ENCODE measurements at regions not wholly inside any gene's neighbourhood (a gene's known extent, or its start where the extent isn't known, plus 50 kb on each side); places are given as distances from the start of the nearest gene placed in this dataset.
A peak's percentile ranks its signal among the peaks of the same experiment; 100 is the strongest.
"Not testable (repeated sequence)": the region's sequence is repeated elsewhere in the genome, so short reads cannot be mapped to it uniquely, and the experiment has no call there.

DNA sequence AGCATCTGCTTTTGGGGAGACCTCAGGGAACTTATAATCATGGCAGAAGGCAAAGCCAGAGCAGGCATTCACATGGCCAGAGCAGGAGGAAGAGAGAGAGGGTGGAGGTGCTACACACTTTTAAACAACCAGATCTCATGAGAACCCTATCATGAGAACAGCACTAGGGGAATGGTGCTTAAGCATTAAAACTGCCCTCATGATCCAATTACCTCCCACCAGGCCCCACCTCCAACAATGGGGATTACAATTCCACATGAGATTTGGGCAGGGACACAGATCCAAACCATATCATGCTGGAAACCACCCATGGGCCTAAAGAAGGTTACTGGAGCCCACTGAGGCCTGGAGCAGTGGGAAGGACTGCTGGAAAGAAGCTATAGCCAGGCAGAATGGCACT is 66.9 kb upstream of the CHST1 start:
- no peak for DNase-seq
- peaks cover 6 to 11% of the 10 kb centered on the region in 2 donors for H3K9me3 Mint-ChIP-seq
- H3K27me3 Mint-ChIP-seq, result peaks cover 7% of the 10 kb centered on the region
- H3K27ac Mint-ChIP-seq, result no peak overlapping the region
- ATAC-seq, result no peak
- H3K4me1 Mint-ChIP-seq, result peaks cover 15% of the 10 kb centered on the region
- no peak overlapping the region for H3K4me3 Mint-ChIP-seq

DNA sequence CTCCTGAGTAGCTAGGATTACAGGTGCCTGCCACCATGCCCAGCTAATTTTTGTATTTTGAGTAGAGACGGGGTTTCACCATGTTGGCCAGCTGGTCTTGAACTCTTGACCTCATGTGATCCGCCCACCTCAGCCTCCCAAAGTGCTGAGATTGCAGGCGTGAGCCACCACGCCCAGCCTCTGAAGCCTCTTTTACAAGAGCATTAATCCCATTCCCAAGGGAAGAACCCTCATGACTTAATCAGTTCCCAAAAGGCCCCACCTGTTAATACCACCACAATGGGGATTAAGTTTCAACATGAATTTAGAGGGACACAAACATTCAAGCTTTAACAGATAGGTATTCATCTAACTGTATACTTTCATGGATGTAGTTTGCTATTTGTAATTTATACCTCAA is 65.7 kb upstream of the CHST1 start:
- H3K9me3 Mint-ChIP-seq, H3K27ac Mint-ChIP-seq, ATAC-seq, H3K27me3 Mint-ChIP-seq, DNase-seq, H3K4me3 Mint-ChIP-seq: not testable (repeated sequence)
- peaks cover 11% of the 10 kb centered on the region for H3K4me1 Mint-ChIP-seq

DNA sequence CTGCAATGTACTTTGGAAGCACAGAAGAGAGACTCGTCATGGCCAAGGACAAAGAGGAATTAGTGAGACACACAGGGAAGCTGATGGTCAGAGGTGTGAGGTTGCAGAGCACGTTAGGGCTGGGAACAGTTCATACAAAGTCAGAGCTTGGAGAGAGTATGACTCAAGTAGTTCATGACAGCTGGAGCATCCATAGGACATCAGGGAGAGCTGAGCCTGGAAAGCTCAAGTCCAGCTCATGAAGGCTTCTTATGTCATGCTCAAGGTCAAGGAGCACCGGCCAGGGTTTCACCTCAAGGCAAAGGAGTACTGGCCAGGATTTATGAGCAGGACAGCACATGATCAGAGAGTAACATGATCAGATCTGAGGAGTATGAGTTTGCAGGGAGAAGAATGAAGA is 64.6 kb upstream of the CHST1 start:
- Mint-ChIP-seq H3K4me1 (peaks cover 17% of the 10 kb centered on the region), H3K9me3 (no peaks in the 10 kb centered on the region), H3K27me3 (peaks cover 7% of the 10 kb centered on the region), H3K27ac (no peak overlapping the region), H3K4me3 (no peak overlapping the region)
- DNase-seq, result no peak
- no peak for ATAC-seq

DNA sequence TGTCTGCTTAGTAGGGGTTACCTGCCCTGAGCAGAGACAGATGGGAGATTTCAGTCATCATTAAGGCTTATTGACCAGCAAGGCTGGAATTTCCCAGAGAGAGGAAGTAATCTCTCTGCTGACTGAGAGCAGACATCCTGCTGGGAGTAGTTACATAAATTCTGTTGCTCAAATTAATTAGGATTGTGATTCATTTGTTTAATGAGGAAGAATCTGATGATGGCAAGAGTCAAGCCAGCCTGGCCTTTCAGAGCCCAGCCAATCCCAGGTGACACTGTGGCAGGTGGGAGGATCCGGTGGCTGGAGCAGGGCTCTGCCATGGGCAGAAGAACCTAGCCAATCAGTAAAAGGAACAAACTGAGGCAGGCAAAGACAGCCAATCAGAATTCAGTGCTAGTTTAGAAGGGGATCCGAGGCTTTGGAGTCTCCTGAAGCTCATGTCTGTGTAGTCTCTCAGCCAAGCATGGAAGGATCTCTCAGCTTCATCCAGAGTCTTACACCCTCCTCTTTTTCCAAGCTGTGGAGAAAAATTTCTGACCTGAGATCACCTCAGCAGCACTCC is 61.2 kb upstream of the CHST1 start:
- H3K27me3 Mint-ChIP-seq, result no peaks in the 10 kb centered on the region
- ATAC-seq, result no peak
- no peak overlapping the region for H3K4me3 Mint-ChIP-seq
- H3K9me3 Mint-ChIP-seq, result no peaks in the 10 kb centered on the region
- no peak overlapping the region for H3K27ac Mint-ChIP-seq
- H3K4me1 Mint-ChIP-seq, result peaks cover 22% of the 10 kb centered on the region
- no peak for DNase-seq

DNA sequence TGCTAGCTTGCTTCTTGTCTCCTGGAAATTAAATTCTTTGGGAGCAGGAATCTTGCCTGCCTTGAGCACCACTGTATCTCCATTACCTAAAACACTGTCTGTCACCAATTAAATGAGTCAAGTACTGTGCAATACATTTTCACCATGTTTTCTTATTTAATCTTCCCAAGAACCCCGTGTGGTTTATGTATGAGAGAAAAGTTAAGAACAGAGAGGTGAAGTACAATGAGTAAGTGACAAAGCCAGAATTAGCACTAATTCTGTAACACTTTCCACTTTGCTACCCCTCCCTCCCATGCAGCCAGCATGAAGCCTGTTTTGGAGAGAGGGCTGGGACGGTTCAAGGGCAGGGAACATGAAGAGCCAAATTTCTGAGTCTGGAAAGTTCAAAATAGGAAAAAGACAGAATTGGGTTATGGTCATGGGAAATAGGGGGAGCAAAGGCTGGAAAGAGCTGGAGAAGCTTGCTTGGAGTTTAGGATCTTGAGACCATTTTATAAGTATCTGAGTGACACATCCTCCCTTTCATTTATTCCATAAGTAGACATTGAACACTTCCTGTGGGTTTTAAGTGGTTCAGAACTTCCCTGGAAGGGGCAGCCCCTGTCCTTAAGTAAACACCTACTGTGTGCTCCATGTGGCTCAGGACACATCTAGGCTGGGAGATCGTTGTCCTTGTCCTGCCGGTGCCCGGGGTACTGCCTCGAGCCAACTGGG is 60.5 kb upstream of the CHST1 start:
- H3K27ac Mint-ChIP-seq, result peak overlapping the region in 1 of 2 donors; percentile 50
- ATAC-seq (no peak), DNase-seq (no peak)
- H3K9me3 Mint-ChIP-seq, result no peaks in the 10 kb centered on the region
- no peak overlapping the region for H3K4me3 Mint-ChIP-seq
- H3K4me1 Mint-ChIP-seq, result peaks cover 22% of the 10 kb centered on the region
- H3K27me3 Mint-ChIP-seq, result no peaks in the 10 kb centered on the region

DNA sequence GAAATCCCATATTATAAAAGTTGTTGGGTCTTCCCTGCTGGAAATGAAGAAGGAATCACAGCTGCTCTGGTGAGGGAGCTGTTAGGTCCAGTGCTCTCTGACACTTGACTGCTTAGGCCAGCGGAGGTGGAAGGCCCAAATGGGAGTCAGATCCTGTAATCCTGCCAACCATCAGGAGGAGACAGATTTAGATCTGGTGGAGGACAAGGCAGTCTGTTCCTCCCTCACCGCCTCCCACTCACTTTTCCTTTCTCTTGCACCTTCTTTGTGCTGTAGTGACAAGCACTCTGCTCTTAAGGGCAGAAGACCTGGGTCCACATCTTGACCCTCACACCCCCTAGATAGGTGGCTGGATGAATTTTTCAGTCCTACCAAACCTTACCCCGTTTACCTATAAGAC is 59.7 kb upstream of the CHST1 start:
- Mint-ChIP-seq H3K9me3 (no peaks in the 10 kb centered on the region), H3K4me1 (peaks cover 22% of the 10 kb centered on the region), H3K27ac (no peak overlapping the region), H3K27me3 (no peaks in the 10 kb centered on the region), H3K4me3 (no peak overlapping the region)
- DNase-seq (no peak), ATAC-seq (no peak)

DNA sequence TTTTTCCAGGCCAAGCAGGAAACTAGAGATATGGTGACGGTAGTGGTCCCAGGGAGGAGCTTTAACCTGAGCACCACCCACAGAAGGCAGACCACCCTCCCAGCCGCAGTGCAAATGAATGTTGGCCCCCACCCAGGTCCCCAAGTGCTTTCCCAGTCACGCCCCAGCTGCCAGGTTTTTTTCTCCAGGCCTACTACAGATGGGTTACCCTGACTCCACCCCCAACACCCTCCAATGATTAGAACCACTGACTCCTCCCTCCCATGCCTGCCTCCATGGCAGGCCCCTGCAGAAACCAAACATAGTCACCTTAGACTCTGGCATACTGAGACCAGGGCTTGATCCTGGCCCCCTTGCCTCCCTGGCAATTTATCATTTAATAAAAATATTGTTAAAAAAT is 58.7 kb upstream of the CHST1 start:
- no peaks in the 10 kb centered on the region for H3K9me3 Mint-ChIP-seq
- no peak overlapping the region for H3K27ac Mint-ChIP-seq
- ATAC-seq, result no peak
- no peak overlapping the region for H3K4me3 Mint-ChIP-seq
- no peaks in the 10 kb centered on the region for H3K27me3 Mint-ChIP-seq
- no peak for DNase-seq
- peaks cover 22% of the 10 kb centered on the region for H3K4me1 Mint-ChIP-seq

DNA sequence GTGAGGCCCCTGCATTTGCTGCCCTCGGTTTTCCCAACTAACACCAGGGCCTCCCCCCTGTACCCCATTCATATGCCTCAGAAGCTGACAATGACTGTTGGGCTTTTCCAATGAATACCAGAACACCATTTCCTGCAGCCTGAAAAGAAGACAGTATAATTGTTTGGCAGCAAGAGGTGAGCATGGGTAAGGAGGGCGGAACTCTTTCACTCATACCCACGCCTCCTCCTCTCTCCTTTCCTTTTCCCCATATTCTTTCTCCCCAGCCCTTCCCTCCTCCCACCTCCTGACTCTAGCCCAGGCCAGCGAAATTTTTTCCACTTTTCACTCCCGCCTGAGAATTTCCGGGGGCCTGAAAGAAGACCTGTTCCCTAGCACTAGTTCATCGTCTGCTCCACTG is 58.0 kb upstream of the CHST1 start:
- Mint-ChIP-seq H3K4me1 (peaks cover 22% of the 10 kb centered on the region), H3K9me3 (no peaks in the 10 kb centered on the region), H3K27me3 (no peaks in the 10 kb centered on the region), H3K27ac (no peak overlapping the region), H3K4me3 (no peak overlapping the region)
- DNase-seq (no peak), ATAC-seq (no peak)

DNA sequence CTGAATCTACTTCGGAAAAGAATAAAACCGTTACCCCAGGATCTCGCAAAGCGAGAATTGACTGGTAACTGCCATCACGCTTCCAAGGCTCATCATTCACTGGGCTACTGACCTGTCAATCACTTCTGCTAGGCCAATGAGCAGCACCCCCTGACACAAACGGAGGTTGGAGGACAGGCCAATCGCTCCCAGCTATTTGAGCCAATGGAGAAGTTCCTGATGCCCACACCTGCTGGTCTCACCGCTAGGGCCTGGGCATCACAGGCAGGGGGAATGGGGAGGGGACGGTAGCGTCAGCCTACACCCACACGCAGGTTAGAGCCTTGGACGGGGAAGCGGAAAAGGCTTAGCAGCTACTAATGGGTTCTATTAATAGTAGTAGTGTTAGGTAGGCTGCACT is 56.7 kb upstream of the CHST1 start:
- Mint-ChIP-seq H3K27me3 (no peaks in the 10 kb centered on the region), H3K27ac (no peak overlapping the region), H3K4me3 (no peak overlapping the region), H3K9me3 (no peaks in the 10 kb centered on the region), H3K4me1 (peaks cover 22% of the 10 kb centered on the region)
- DNase-seq (no peak), ATAC-seq (no peak)

DNA sequence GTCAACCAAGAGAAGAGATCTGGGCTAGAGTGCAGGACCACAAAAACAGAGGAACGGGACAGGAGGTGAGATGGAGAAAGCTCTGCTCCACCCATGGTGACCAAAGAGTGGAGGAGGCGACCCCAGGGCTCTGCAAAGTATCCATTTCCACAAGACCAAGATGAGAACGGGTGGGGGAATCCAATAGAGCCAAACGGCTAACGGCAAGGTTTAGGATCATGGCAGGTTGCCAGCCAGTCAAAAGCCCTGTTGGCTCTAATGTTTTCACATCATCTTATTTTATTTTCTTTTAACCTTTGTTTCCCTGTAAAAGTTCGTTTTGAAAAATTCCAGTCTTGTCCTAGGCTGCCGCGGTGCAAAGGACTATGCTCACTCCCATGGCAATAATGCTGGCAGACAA is 52.1 kb upstream of the CHST1 start:
- H3K27me3 Mint-ChIP-seq, result peaks cover 17% of the 10 kb centered on the region
- H3K4me3 Mint-ChIP-seq, result no peak overlapping the region
- H3K27ac Mint-ChIP-seq, result no peak overlapping the region
- H3K9me3 Mint-ChIP-seq, result no peaks in the 10 kb centered on the region
- no peaks in the 10 kb centered on the region for H3K4me1 Mint-ChIP-seq
- DNase-seq (no peak), ATAC-seq (no peak)

DNA sequence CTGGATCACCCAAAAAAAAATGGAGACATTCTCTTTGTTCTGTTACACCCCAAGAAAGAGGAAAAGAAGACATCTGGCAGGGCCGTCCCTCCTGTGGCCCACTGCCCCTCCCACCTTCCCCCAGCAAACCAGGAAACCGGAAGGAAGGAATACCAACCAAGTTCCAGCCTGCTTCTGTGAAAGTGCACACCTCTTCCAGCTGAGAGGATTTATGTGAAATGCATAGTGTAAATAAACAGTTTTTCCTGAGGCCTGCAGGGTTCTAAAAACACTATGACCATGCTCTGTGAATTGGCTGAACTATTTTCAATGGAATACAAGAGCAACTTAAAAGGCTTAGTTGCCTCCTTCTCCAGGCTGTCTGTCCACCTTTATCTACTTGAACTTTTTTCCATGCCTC is 50.0 kb upstream of the CHST1 start:
- ATAC-seq (no peak), DNase-seq (no peak)
- Mint-ChIP-seq H3K27me3 (peaks cover 26% of the 10 kb centered on the region), H3K4me1 (no peaks in the 10 kb centered on the region), H3K4me3 (no peak overlapping the region), H3K9me3 (no peaks in the 10 kb centered on the region), H3K27ac (no peak overlapping the region)

Measured in stimulated activated naive CD8-positive, alpha-beta T cell treated with anti-CD3 and anti-CD28 coated beads, Interleukin-15, amount 100 ng/mL, for 72 hours (primary cell).